Central memory CD8-positive, alpha-beta T cell (primary cell): ENCODE measurements at regions not wholly inside any gene's neighbourhood (a gene's known extent, or its start where the extent isn't known, plus 50 kb on each side); places are given as distances from the start of the nearest gene placed in this dataset.

Experiments used
- ATAC-seq: fragments of 150-1000 bp; cut with Tn5 transposase; replicated peaks from 2 replicates; pipeline ENCODE4 v1.10.0; 2022; ENCODE audit warnings: mild to moderate bottlenecking, moderate FRiP score, moderate number of reproducible peaks; ENCODE audit not compliant: poor library complexity, severe bottlenecking; ENCODE audit errors: extremely low read depth
- DNase-seq, 2 donors: peaks; one replicate each; pipeline ENCODE4 v3.0.0; 2021; ENCODE audit warnings: low spot score in 2 of 2
- H3K27ac Mint-ChIP-seq: one replicate; pipeline ENCODE4 v1.8.0; 2022; ENCODE audit warnings: low read depth, mild to moderate bottlenecking, moderate library complexity, mixed read lengths
- H3K27me3 Mint-ChIP-seq: one replicate; pipeline ENCODE4 v1.8.0; 2022; ENCODE audit warnings: mixed read lengths
- H3K36me3 Mint-ChIP-seq: one replicate; pipeline ENCODE4 v1.8.0; 2022; ENCODE audit warnings: mild to moderate bottlenecking, moderate library complexity, mixed read lengths; ENCODE audit not compliant: insufficient read depth
- H3K4me1 Mint-ChIP-seq: one replicate; pipeline ENCODE4 v1.8.0; 2022; ENCODE audit warnings: mixed read lengths
- H3K4me3 Mint-ChIP-seq: one replicate; pipeline ENCODE4 v1.8.0; 2022; ENCODE audit warnings: mild to moderate bottlenecking, moderate library complexity, mixed read lengths
- H3K9me3 Mint-ChIP-seq: one replicate; pipeline ENCODE4 v1.8.0; 2022; ENCODE audit warnings: mixed read lengths

GRCh38 chr4:156578713-156579112 is 392.9 kb downstream of the PDGFC start:
- Mint-ChIP-seq H3K9me3 (peaks cover 19% of the 10 kb centered on the region), H3K36me3 (no peaks in the 10 kb centered on the region)

GRCh38 chr4:156578005-156578404 is 393.6 kb downstream of the PDGFC start:
- Mint-ChIP-seq H3K9me3 (peaks cover 19% of the 10 kb centered on the region), H3K27me3 (no peaks in the 10 kb centered on the region), H3K36me3 (no peaks in the 10 kb centered on the region), H3K4me3 (no peak overlapping the region), H3K4me1 (no peaks in the 10 kb centered on the region), H3K27ac (no peak overlapping the region)
- no peak for DNase-seq
- ATAC-seq, result no peak

More at GRCh38 chr4:156578713-156579112, 392.9 kb downstream of the PDGFC start:
- no peak overlapping the region for H3K4me3 Mint-ChIP-seq
- H3K27me3 Mint-ChIP-seq, result no peaks in the 10 kb centered on the region
- no peak for ATAC-seq
- no peaks in the 10 kb centered on the region for H3K4me1 Mint-ChIP-seq
- no peak for DNase-seq
- H3K27ac Mint-ChIP-seq, result no peak overlapping the region

- Mint-ChIP-seq H3K4me3 (no peak overlapping the region), H3K4me1 (no peaks in the 10 kb centered on the region), H3K36me3 (no peaks in the 10 kb centered on the region), H3K9me3 (peaks cover 19% of the 10 kb centered on the region), H3K27ac (no peak overlapping the region), H3K27me3 (no peaks in the 10 kb centered on the region)
- no peak for DNase-seq
- no peak for ATAC-seq
Observed at GRCh38 chr4:156576946-156577345, 394.7 kb downstream of the PDGFC start.

GRCh38 chr4:156575430-156576073 is 396.0 kb downstream of the PDGFC start:
- Mint-ChIP-seq H3K27me3 (no peaks in the 10 kb centered on the region), H3K4me3 (no peak overlapping the region), H3K4me1 (no peaks in the 10 kb centered on the region), H3K27ac (no peak overlapping the region), H3K36me3 (no peaks in the 10 kb centered on the region), H3K9me3 (peaks cover 21% of the 10 kb centered on the region)
- DNase-seq (no peak), ATAC-seq (no peak)

GRCh38 chr4:156571146-156571545 is 400.5 kb downstream of the PDGFC start:
- Mint-ChIP-seq H3K4me1 (no peaks in the 10 kb centered on the region), H3K27ac (no peak overlapping the region), H3K4me3 (no peak overlapping the region), H3K9me3 (peaks cover 20% of the 10 kb centered on the region), H3K27me3 (no peaks in the 10 kb centered on the region), H3K36me3 (no peaks in the 10 kb centered on the region)
- no peak for DNase-seq
- ATAC-seq, result no peak

GRCh38 chr4:156569535-156569934 is 402.1 kb downstream of the PDGFC start:
- Mint-ChIP-seq H3K27ac (no peak overlapping the region), H3K36me3 (no peaks in the 10 kb centered on the region), H3K4me3 (no peak overlapping the region), H3K4me1 (no peaks in the 10 kb centered on the region), H3K27me3 (no peaks in the 10 kb centered on the region), H3K9me3 (peaks cover 20% of the 10 kb centered on the region)
- DNase-seq (no peak), ATAC-seq (no peak)

- no peaks in the 10 kb centered on the region for H3K36me3 Mint-ChIP-seq
- H3K9me3 Mint-ChIP-seq, result peaks cover 16% of the 10 kb centered on the region
- H3K27me3 Mint-ChIP-seq, result no peaks in the 10 kb centered on the region
- ATAC-seq (no peak), DNase-seq (no peak)
- H3K4me1 Mint-ChIP-seq, result no peaks in the 10 kb centered on the region
- no peak overlapping the region for H3K27ac Mint-ChIP-seq
- H3K4me3 Mint-ChIP-seq, result no peak overlapping the region
Observed at GRCh38 chr4:156568484-156568883, 403.1 kb downstream of the PDGFC start.

GRCh38 chr4:156568041-156568440 is 403.6 kb downstream of the PDGFC start:
- no peak overlapping the region for H3K4me3 Mint-ChIP-seq
- no peaks in the 10 kb centered on the region for H3K4me1 Mint-ChIP-seq
- H3K9me3 Mint-ChIP-seq, result peaks cover 16% of the 10 kb centered on the region
- H3K36me3 Mint-ChIP-seq, result no peaks in the 10 kb centered on the region
- no peak for DNase-seq
- ATAC-seq, result no peak
- H3K27ac Mint-ChIP-seq, result no peak overlapping the region
- no peaks in the 10 kb centered on the region for H3K27me3 Mint-ChIP-seq

GRCh38 chr4:156560701-156561100 is 410.9 kb downstream of the PDGFC start:
- no peaks in the 10 kb centered on the region for H3K4me1 Mint-ChIP-seq
- ATAC-seq, result no peak

GRCh38 chr4:156559346-156559745 is 412.3 kb downstream of the PDGFC start:
- no peak for ATAC-seq
- Mint-ChIP-seq H3K4me1 (no peaks in the 10 kb centered on the region), H3K27me3 (no peaks in the 10 kb centered on the region), H3K27ac (no peak overlapping the region), H3K36me3 (no peaks in the 10 kb centered on the region), H3K9me3 (peaks cover 38% of the 10 kb centered on the region), H3K4me3 (no peak overlapping the region)
- no peak for DNase-seq

More at GRCh38 chr4:156560701-156561100, 410.9 kb downstream of the PDGFC start:
- Mint-ChIP-seq H3K27me3 (no peaks in the 10 kb centered on the region), H3K9me3 (peaks cover 32% of the 10 kb centered on the region), H3K36me3 (no peaks in the 10 kb centered on the region), H3K27ac (no peak overlapping the region), H3K4me3 (no peak overlapping the region)
- DNase-seq, result no peak

GRCh38 chr4:156558373-156559025 is 413.1 kb downstream of the PDGFC start:
- DNase-seq, result no peak
- Mint-ChIP-seq H3K9me3 (peaks cover 44% of the 10 kb centered on the region), H3K4me1 (no peaks in the 10 kb centered on the region), H3K27me3 (no peaks in the 10 kb centered on the region), H3K27ac (no peak overlapping the region), H3K36me3 (no peaks in the 10 kb centered on the region), H3K4me3 (no peak overlapping the region)
- ATAC-seq, result no peak

- no peaks in the 10 kb centered on the region for H3K36me3 Mint-ChIP-seq
- no peaks in the 10 kb centered on the region for H3K4me1 Mint-ChIP-seq
- H3K27ac Mint-ChIP-seq, result no peak overlapping the region
- no peaks in the 10 kb centered on the region for H3K27me3 Mint-ChIP-seq
- H3K4me3 Mint-ChIP-seq, result no peak overlapping the region
- peaks cover 44% of the 10 kb centered on the region for H3K9me3 Mint-ChIP-seq
- DNase-seq (no peak), ATAC-seq (no peak)
Observed at GRCh38 chr4:156557920-156558319, 413.7 kb downstream of the PDGFC start.

GRCh38 chr4:156556336-156556735 is 415.3 kb downstream of the PDGFC start:
- no peaks in the 10 kb centered on the region for H3K27me3 Mint-ChIP-seq
- H3K36me3 Mint-ChIP-seq, result no peaks in the 10 kb centered on the region
- DNase-seq (no peak), ATAC-seq (no peak)
- H3K9me3 Mint-ChIP-seq, result peaks cover 49% of the 10 kb centered on the region
- H3K4me1 Mint-ChIP-seq, result no peaks in the 10 kb centered on the region
- no peak overlapping the region for H3K4me3 Mint-ChIP-seq
- no peak overlapping the region for H3K27ac Mint-ChIP-seq
